GM20000 (cell line): ENCODE measurements at regions not wholly inside any gene's neighbourhood (a gene's known extent, or its start where the extent isn't known, plus 50 kb on each side); places are given as distances from the start of the nearest gene placed in this dataset.

Experiments
- DNase-seq: peaks from one replicate; pipeline ENCODE4 v3.0.0; 2012; ENCODE audit warnings: low spot score
- TF ChIP-seq, protein P1 (sequence below): IDR thresholded peaks from 2 replicates; pipeline ENCODE4 v1.5.1; 2012; ENCODE audit warnings: mild to moderate bottlenecking, control low read depth; ENCODE audit errors: extremely low read depth, missing control alignments

DNA sequence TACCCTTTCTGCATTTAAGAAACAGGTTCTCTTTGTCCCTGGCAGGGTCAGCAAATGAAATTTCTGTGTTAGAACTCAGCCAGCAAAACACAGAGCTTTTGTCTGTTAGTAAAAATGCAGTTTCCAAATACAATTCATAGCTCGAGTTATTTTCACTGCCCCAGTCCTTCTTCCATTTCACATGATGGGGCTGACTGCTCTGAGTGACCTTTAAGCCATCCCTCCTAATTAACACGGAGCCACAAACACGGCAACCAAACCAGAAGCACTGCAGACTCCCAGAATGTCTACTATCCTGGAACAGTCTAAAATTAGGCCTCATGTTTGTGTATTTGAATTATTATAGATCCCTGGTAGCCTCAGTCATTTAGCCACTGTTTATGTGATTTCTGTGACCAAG lies 99.1 kb upstream of the RGS4 start:
- TF ChIP-seq, protein P1, sequence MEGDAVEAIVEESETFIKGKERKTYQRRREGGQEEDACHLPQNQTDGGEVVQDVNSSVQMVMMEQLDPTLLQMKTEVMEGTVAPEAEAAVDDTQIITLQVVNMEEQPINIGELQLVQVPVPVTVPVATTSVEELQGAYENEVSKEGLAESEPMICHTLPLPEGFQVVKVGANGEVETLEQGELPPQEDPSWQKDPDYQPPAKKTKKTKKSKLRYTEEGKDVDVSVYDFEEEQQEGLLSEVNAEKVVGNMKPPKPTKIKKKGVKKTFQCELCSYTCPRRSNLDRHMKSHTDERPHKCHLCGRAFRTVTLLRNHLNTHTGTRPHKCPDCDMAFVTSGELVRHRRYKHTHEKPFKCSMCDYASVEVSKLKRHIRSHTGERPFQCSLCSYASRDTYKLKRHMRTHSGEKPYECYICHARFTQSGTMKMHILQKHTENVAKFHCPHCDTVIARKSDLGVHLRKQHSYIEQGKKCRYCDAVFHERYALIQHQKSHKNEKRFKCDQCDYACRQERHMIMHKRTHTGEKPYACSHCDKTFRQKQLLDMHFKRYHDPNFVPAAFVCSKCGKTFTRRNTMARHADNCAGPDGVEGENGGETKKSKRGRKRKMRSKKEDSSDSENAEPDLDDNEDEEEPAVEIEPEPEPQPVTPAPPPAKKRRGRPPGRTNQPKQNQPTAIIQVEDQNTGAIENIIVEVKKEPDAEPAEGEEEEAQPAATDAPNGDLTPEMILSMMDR = no peak
- no peak for DNase-seq

DNA sequence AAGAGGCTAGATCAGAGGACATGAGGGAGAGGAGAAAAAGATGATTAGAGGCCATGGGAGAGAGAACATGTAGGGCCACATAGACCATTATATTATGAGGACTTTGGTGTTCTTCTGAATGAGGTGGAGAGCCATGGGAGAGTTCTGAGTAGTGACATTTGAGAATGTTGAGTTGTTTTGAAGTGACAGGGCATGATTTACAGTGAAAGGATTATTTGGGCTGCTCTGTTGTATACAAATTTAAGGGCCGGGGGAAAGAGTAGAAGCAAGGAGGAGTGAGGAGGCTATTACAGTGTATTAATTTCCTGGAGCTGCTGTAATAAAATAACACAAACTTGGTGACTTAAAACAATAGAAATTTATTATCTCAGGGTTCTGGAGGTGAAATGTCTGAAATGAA lies 102.5 kb upstream of the RGS4 start:
- TF ChIP-seq, protein P1 = no peak
- no peak for DNase-seq

DNA sequence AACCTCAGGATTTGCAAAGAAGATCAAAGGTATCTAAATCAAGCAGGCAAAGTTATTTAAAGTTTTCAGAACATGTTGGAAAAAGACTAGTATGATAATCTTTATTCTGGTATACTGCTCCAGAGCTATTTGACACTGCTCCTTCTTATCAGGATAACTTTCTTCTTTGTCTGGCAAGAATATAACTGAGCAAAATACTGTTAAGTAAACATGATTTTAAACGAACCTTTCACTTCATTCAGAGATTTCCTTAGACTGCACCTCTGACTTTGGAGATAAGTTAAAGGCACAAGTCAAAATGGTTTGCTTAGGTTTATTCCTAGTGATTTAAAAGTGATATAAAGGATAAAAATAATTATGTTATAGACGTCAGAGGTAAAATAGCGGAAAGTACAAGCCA lies 103.9 kb upstream of the CCDC190 start:
- no peak for DNase-seq
- TF ChIP-seq, protein P1 = no peak

DNA sequence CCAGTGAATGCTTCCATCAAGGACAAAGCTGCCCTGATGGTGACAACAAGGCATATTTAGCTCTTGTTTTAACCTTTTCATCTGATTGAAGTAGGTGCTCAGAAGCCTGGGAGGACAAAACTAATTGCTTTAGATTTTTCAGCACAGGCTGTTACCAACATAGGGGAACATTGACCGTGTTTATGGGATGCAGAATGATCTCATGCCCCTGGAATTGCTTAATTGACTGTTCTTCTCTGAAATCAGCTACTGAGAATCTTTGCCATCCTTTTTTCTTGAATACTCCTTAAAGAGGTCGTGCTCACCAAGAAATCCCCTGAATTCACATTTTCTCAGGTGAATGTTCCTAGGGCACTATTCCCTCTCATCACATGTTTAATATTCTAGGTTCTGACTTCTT lies 95.9 kb upstream of the CCDC190 start:
- no peak for DNase-seq
- TF ChIP-seq, protein P1 = no peak

DNA sequence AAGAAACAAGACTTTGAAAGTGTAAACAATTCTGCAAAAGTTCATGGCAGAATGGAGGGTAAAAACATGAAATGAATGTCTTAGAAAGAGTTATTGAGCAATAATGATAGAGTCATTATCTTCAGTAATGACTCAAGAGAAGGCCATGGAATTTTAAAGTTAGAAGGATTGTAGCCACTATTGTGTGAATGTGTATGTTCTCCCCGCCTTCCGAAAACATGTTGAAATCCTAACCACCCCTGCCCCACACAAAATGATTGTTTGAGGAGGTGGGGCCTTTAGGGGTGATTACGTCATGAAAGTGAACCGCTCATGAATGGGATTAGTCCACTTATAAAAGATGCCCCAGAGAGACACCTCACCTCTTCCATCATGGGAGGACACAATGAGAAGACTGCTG lies 93.8 kb upstream of the CCDC190 start:
- DNase-seq = no peak
- TF ChIP-seq, protein P1 = no peak

DNA sequence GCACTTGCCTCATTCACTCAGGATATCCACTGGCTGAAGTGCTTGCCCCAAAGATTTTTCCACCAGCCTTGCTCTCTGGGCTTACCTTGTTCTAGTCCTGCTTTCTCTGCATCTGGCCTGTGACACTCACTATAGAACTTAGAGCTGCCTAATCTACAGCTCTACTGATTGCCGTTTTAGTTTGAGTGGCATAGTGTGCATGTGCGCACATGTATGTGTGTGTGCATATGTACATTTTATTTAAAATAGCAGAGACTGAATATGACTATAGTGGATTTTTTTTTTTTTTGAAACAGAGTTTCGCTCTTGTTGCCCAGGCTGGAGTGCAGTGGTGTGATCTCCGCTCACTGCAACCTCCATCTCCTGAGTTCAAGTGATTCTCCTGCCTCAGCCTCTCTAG lies 92.0 kb upstream of the CCDC190 start:
- DNase-seq = no peak
- TF ChIP-seq, protein P1 = no peak

DNA sequence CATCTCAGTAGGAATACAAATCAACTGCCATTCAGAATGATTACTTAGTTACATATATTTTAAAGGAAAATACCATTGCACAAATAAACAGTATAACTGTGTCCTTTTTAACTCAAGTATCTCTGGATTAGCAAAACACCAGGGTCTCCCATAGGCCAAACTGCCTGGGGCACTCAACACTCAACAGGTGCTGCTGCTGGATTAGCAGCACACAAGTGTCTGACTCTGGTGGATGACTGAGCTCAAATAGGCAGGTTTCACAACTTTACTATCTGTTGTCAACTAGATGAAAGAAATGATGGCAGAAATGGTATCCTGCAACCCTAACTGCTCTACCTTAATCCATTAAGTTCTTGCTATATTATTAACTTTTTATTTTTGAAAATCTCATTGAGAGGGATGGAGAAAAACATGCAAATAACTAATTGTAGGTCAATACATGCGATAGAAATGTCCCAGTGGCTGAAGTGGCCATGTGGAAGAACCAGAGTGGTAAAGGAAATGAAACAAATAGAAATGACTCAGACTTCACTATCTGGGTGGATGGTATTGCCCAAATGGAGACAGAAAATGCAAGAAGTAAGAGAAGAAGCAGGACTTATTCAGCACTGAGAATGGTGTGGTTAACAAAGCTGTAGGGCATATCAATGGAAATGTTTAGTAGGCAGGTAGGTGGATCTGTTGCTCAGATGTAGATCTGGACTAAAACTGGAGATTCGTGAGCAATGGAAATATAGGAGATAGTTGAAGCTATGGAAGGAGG lies 90.8 kb upstream of the CCDC190 start:
- DNase-seq = peak; percentile 6
- TF ChIP-seq, protein P1 = no peak
